ENCODE measurements at regions not wholly inside any gene's neighbourhood (a gene's known extent, or its start where the extent isn't known, plus 50 kb on each side); places are given as distances from the start of the nearest gene placed in this dataset.
"Not testable (repeated sequence)": the region's sequence is repeated elsewhere in the genome, so short reads cannot be mapped to it uniquely, and the experiment has no call there.

GRCh38 chr2:125660369-125660768, 995.6 kb upstream of the GYPC start:
- TF ChIP-seq POU2F2, POLR2A (IDR thresholded peaks at IDR 0.05; ENCODE audit: low read depth, low read length): not testable (repeated sequence)
